Psoas muscle (tissue), 7 donors: ENCODE measurements at regions not wholly inside any gene's neighbourhood (a gene's known extent, or its start where the extent isn't known, plus 50 kb on each side); places are given as distances from the start of the nearest gene placed in this dataset.

ENCODE experiments used
- ATAC-seq, 4 donors: fragments of 200-7000 bp; cut with Tn5 transposase; one replicate each; pipeline ENCODE4 v1.9.1; 2020; ENCODE audit warnings: moderate library complexity in 3 of 4, mild to moderate bottlenecking in 2 of 4
- DNase-seq, 2 donors: peaks; one replicate each; pipeline ENCODE4 v3.0.0-alpha.2; 2020
- H3K27ac ChIP-seq: fragments of 200-600 bp; one replicate; pipeline ENCODE4 v1.8.0; 2022
- H3K27me3 ChIP-seq, 3 donors: fragments of 200-600 bp in 1 of 3; one replicate each; pipeline versions ENCODE4 v1.6.1 to v1.8.0; 2013 to 2022; ENCODE audit warnings: low read length in 2 of 3, mild to moderate bottlenecking in 2 of 3, moderate library complexity in 1 of 3; ENCODE audit not compliant: insufficient read depth in 3 of 3
- H3K36me3 ChIP-seq, 2 donors: fragments of 200-600 bp in 1 of 2; one replicate each; pipeline versions ENCODE4 v1.6.1 to v1.8.0; 2013 to 2022; ENCODE audit warnings: low read depth in 1 of 2, mild to moderate bottlenecking in 1 of 2, moderate library complexity in 1 of 2; ENCODE audit not compliant: insufficient read depth in 1 of 2
- H3K4me1 ChIP-seq: fragments of 200-600 bp; one replicate; pipeline ENCODE4 v1.8.0; 2022
- H3K4me3 ChIP-seq: fragments of 200-600 bp; one replicate; pipeline ENCODE4 v1.8.0; 2022; ENCODE audit warnings: mild to moderate bottlenecking
- H3K9me3 ChIP-seq: fragments of 200-600 bp; one replicate; pipeline ENCODE4 v1.8.0; 2022
- WGBS, 3 donors: extraction: QIAGEN DNeasy Blood & Tissue Kit; methylation state at CpG; one replicate each; pipeline versions ENCODE4 v1.1.6 to v1.1.7; 2013; 5-methylcytosine and 5-hydroxymethylcytosine counted together
- intact Hi-C, 2 donors: fragments of 100-400 bp; cut with DNase I; formaldehyde crosslinking; loops; one replicate each; pipeline versions ENCODE4 v1.11.0 to v1.14.2; 2022
- TF ChIP-seq, protein P1 (sequence below): fragments of 200-600 bp; IDR thresholded peaks from one replicate; pipeline ENCODE4 v1.8.0; 2022; ENCODE audit warnings: antibody characterized with exemption
- donor health status: healthy with polysubstance abuse.
- donor health status: DM: no; HTN: no; CAD: no; lungs with moderate emphysema.
- donor health status: Bipolar disorder and iron deficiency.
- donor health status: healthy.
- donor health status: DM: yes; HTN: yes; CAD: no.
- donor health status: DM: no; HTN: no; CAD: no.
- donor health status: DM: yes; HTN: yes; CAD: no.

DNA sequence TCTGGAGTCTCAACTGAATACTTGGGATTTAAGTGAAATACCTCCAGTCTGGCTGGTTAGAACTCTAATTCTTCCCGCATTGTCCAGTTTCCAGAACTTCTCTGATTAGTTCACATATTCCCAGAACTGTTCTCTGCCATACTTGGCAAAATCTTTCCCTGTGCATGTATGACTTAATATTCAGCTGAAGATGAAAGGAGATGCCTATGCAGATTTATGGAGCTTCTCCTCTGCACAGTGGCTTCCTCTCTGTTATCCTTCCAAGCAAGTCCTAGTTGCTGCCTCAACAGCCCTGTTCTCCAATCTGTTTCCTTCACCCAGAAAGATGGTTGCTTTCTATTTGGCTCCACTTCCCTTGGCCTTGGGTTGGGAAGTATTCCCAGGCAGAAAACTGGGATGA, 155.4 kb upstream of the GATA6 start:
- TF ChIP-seq, protein P1, sequence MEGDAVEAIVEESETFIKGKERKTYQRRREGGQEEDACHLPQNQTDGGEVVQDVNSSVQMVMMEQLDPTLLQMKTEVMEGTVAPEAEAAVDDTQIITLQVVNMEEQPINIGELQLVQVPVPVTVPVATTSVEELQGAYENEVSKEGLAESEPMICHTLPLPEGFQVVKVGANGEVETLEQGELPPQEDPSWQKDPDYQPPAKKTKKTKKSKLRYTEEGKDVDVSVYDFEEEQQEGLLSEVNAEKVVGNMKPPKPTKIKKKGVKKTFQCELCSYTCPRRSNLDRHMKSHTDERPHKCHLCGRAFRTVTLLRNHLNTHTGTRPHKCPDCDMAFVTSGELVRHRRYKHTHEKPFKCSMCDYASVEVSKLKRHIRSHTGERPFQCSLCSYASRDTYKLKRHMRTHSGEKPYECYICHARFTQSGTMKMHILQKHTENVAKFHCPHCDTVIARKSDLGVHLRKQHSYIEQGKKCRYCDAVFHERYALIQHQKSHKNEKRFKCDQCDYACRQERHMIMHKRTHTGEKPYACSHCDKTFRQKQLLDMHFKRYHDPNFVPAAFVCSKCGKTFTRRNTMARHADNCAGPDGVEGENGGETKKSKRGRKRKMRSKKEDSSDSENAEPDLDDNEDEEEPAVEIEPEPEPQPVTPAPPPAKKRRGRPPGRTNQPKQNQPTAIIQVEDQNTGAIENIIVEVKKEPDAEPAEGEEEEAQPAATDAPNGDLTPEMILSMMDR, result no peak
- Histone ChIP-seq H3K36me3 (no peaks in the 10 kb centered on the region), H3K4me3 (no peak overlapping the region)

DNA sequence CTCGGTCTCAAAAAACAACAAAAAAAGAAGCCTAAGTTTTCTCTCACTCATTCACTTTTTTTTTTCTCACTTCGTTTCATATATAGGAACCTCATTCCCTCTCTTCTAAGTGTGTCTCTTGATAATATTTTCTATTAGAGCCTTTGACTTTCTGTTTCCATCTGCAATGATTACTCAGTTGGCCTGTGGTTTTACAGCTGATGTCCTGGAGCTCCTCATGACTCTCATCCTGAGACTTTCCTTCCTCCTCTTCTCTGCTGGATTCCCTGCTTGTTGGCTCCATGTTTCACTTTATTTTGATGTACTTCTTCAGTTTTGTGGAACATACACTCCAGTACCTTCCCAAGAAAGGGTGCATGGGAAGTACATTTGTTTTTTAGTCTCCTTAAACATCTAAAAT, 154.2 kb upstream of the GATA6 start:
- TF ChIP-seq, protein P1, result no peak
- intact Hi-C loops, result no loop called here
- DNase-seq (no peak), ATAC-seq (no peak)
- 69 to 80% (median 78%) methylated on average over 2 of the region's 2 CpGs for WGBS, 3 donors
- Histone ChIP-seq H3K4me3 (no peak overlapping the region), H3K4me1 (no peaks in the 10 kb centered on the region), H3K27ac (no peak overlapping the region), H3K27me3 (peaks cover 0 to 2% (median 0%) of the 10 kb centered on the region in 3 donors), H3K9me3 (no peaks in the 10 kb centered on the region), H3K36me3 (no peaks in the 10 kb centered on the region)

More for the DNA sequence above, 155.4 kb upstream of the GATA6 start:
- WGBS, 3 donors, result 90 to 92% (median 91%) methylated on average over 1 of the region's 1 CpG
- Histone ChIP-seq H3K4me1 (no peaks in the 10 kb centered on the region), H3K27ac (no peak overlapping the region), H3K27me3 (peaks cover 0 to 2% (median 0%) of the 10 kb centered on the region in 3 donors), H3K9me3 (no peaks in the 10 kb centered on the region)
- DNase-seq (no peak), ATAC-seq (no peak)
- intact Hi-C loops, result no loop called here

GRCh38 chr18:22018366-22018765, 151.0 kb upstream of the GATA6 start:
- DNase-seq, result no peak
- ATAC-seq, result no peak
- Histone ChIP-seq H3K27ac (no peak overlapping the region), H3K4me3 (no peak overlapping the region), H3K36me3 (no peaks in the 10 kb centered on the region), H3K27me3 (peaks cover 0 to 2% (median 0%) of the 10 kb centered on the region in 3 donors), H3K9me3 (no peaks in the 10 kb centered on the region), H3K4me1 (no peaks in the 10 kb centered on the region)
- intact Hi-C loops, result no loop called here
- WGBS, 3 donors, result 56 to 69% (median 57%) methylated on average over 3 of the region's 3 CpGs
- TF ChIP-seq, protein P1, result no peak

GRCh38 chr18:22019193-22019592, 150.2 kb upstream of the GATA6 start:
- Histone ChIP-seq H3K9me3 (no peaks in the 10 kb centered on the region), H3K27me3 (no peaks in the 10 kb centered on the region), H3K4me3 (no peak overlapping the region), H3K4me1 (no peaks in the 10 kb centered on the region), H3K27ac (no peak overlapping the region), H3K36me3 (no peaks in the 10 kb centered on the region)
- DNase-seq (no peak), ATAC-seq (no peak)
- intact Hi-C loops, result no loop called here
- TF ChIP-seq, protein P1, result no peak
- 67 to 69% (median 69%) methylated on average over 5 of the region's 5 CpGs for WGBS, 3 donors

DNA sequence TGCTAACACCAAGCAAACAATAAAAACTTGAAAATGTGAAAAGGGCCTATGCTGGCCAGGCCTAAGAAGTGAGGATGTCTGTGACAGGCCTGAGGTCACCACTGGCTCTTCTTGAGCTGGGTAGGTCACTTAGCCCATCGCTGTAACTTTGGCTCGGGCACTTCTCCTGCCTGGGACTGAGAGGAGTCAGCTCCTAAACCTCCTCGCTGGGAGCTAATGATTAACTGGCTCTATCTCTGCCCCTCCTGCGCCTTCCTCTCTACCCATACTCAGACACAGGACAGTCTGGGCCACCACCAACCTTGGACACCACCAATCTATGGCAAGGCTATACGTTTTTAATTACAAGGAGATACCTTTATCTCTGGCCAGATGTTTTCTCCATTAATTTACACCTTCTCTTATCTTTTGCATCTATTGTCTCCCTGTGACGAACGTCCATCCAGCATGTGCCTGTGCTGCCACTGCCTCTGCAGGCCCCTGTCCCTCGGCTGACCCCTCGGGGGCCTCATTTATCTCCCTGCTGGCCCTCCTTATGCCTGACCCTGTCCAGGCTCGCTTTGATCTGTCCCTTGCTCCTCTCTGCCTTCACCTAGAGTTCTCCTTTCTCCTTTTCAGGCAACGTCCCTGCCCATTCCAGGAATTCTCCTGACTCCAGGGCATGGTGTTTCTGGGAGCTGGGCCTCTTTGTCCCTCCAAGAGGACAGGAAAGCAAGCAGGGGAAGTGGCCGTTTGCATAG, 149.1 kb upstream of the GATA6 start:
- DNase-seq (no peak), ATAC-seq (no peak)
- Histone ChIP-seq H3K4me1 (no peaks in the 10 kb centered on the region), H3K27me3 (no peaks in the 10 kb centered on the region), H3K4me3 (no peak overlapping the region), H3K9me3 (no peaks in the 10 kb centered on the region), H3K36me3 (no peaks in the 10 kb centered on the region), H3K27ac (no peak overlapping the region)
- intact Hi-C loops, result no loop called here
- 52 to 57% (median 57%) methylated on average over 12 of the region's 12 CpGs for WGBS, 3 donors
- TF ChIP-seq, protein P1, result no peak
